GM12878 (cell line): ENCODE measurements at regions not wholly inside any gene's neighbourhood (a gene's known extent, or its start where the extent isn't known, plus 50 kb on each side); places are given as distances from the start of the nearest gene placed in this dataset.
"Not testable (repeated sequence)": the region's sequence is repeated elsewhere in the genome, so short reads cannot be mapped to it uniquely, and the experiment has no call there.

ENCODE experiments used
- CEBPB ChIP-seq, 2 experiments: fragments of 150-350 bp in 1 of 2; IDR thresholded peaks; 2 replicates each; pipeline ENCODE4 v1.6.1; 2012 to 2014; ENCODE audit warnings: low read depth in 2 of 2, low read length in 2 of 2, borderline replicate concordance in 1 of 2, inconsistent platforms in 1 of 2
- CREB1 ChIP-seq: IDR thresholded peaks from 2 replicates; pipeline ENCODE4 v1.6.1; 2012; ENCODE audit warnings: low read depth, mild to moderate bottlenecking, inconsistent platforms
- EGR1 ChIP-seq, 2 experiments: IDR thresholded peaks; 1 replicate in 1 of 2; 2 replicates in 1 of 2; pipeline ENCODE4 v1.6.1; 2011 to 2012; ENCODE audit warnings: low read depth in 2 of 2, low read length in 2 of 2, borderline replicate concordance in 1 of 2, mild to moderate bottlenecking in 1 of 2, moderate library complexity in 1 of 2
- IKZF1 ChIP-seq: fragments of 450-650 bp; conservative IDR thresholded peaks from 2 replicates; pipeline ENCODE4 v1.6.1; 2017; ENCODE audit warnings: antibody characterized with exemption, mild to moderate bottlenecking
- JUND ChIP-seq: IDR thresholded peaks from 2 replicates; pipeline ENCODE4 v1.6.1; 2012; ENCODE audit warnings: low read depth, mild to moderate bottlenecking, low read length, improper control_type of control experiment, moderate library complexity
- POU2F2 ChIP-seq: IDR thresholded peaks from 3 replicates; pipeline ENCODE4 v1.6.1; 2011; ENCODE audit warnings: low read depth, mild to moderate bottlenecking, low read length, borderline replicate concordance
- RAD21 ChIP-seq: IDR thresholded peaks from 2 replicates; pipeline ENCODE4 v1.6.1; 2011; ENCODE audit warnings: mild to moderate bottlenecking, low read depth, low read length, moderate library complexity; ENCODE audit not compliant: insufficient read depth
- STAT1 ChIP-seq: fragments of 450-650 bp; conservative IDR thresholded peaks from 2 replicates; pipeline ENCODE4 v1.6.1; 2014; ENCODE audit warnings: antibody characterized with exemption, mild to moderate bottlenecking
- TARDBP ChIP-seq: IDR thresholded peaks from 2 replicates; pipeline ENCODE4 v1.6.1; 2016; ENCODE audit warnings: borderline replicate concordance
- TF ChIP-seq, protein P1 (sequence below): fragments of 450-650 bp; IDR thresholded peaks from 2 replicates; pipeline ENCODE4 v1.6.1; 2017; ENCODE audit warnings: mild to moderate bottlenecking
- TF ChIP-seq, protein P2 (sequence below), 3 experiments: IDR thresholded peaks in 2 of 3; conservative IDR thresholded peaks in 1 of 3; 2 replicates each; pipeline ENCODE4 v1.5.1; 2011; ENCODE audit warnings: low read depth in 3 of 3, low read length in 3 of 3, mild to moderate bottlenecking in 3 of 3, control low read depth in 2 of 3, moderate library complexity in 2 of 3, inconsistent platforms in 1 of 3, mixed read lengths in 1 of 3; ENCODE audit not compliant: control insufficient read depth in 2 of 3, insufficient read depth in 1 of 3; ENCODE audit errors: extremely low read depth in 1 of 3
- TF ChIP-seq, protein P3 (sequence below): IDR thresholded peaks from 2 replicates; pipeline ENCODE4 v1.6.1; 2012; ENCODE audit warnings: low read length, inconsistent platforms

DNA sequence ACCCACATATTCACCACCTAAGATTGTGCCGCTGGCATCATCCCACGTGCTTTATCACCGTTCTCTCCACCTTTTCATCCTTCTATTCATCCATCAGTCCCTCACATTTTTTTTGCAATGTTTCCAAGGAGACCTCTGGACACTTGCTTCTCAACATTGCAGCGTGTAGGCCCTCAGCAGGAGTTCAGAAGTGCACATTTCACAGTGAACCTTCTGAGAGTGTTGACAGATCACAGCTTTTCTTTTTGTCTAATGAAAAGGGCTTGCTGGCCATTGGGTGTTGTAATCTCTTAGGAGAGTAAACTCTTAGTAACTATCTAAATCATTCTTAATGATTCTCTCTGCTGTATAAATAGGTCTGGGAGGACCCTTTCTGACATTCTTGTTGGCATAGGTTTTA, 71.0 kb downstream of the GOLGA6L25 start:
- TF ChIP-seq, protein P1, sequence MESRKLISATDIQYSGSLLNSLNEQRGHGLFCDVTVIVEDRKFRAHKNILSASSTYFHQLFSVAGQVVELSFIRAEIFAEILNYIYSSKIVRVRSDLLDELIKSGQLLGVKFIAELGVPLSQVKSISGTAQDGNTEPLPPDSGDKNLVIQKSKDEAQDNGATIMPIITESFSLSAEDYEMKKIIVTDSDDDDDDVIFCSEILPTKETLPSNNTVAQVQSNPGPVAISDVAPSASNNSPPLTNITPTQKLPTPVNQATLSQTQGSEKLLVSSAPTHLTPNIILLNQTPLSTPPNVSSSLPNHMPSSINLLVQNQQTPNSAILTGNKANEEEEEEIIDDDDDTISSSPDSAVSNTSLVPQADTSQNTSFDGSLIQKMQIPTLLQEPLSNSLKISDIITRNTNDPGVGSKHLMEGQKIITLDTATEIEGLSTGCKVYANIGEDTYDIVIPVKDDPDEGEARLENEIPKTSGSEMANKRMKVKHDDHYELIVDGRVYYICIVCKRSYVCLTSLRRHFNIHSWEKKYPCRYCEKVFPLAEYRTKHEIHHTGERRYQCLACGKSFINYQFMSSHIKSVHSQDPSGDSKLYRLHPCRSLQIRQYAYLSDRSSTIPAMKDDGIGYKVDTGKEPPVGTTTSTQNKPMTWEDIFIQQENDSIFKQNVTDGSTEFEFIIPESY = not testable (repeated sequence)
- TF ChIP-seq TARDBP; POU2F2; CREB1; JUND; STAT1; EGR1 (IDR thresholded peaks at IDR 0.05; ENCODE audit: borderline replicate concordance in 1 of 2, low read depth in 2 of 2, low read length in 2 of 2); CEBPB (IDR thresholded peaks at IDR 0.05; ENCODE audit: borderline replicate concordance in 1 of 2, low read depth in 2 of 2, low read length in 2 of 2); RAD21; IKZF1: not testable (repeated sequence)
- TF ChIP-seq, protein P2, sequence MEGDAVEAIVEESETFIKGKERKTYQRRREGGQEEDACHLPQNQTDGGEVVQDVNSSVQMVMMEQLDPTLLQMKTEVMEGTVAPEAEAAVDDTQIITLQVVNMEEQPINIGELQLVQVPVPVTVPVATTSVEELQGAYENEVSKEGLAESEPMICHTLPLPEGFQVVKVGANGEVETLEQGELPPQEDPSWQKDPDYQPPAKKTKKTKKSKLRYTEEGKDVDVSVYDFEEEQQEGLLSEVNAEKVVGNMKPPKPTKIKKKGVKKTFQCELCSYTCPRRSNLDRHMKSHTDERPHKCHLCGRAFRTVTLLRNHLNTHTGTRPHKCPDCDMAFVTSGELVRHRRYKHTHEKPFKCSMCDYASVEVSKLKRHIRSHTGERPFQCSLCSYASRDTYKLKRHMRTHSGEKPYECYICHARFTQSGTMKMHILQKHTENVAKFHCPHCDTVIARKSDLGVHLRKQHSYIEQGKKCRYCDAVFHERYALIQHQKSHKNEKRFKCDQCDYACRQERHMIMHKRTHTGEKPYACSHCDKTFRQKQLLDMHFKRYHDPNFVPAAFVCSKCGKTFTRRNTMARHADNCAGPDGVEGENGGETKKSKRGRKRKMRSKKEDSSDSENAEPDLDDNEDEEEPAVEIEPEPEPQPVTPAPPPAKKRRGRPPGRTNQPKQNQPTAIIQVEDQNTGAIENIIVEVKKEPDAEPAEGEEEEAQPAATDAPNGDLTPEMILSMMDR (IDR thresholded peaks at IDR 0.05 in 2 of 3, conservative IDR thresholded peaks at IDR 0.05 in 1 of 3; ENCODE audit: control insufficient read depth in 2 of 3, extremely low read depth in 1 of 3, insufficient read depth in 1 of 3, low read depth in 3 of 3, low read length in 3 of 3) = not testable (repeated sequence)
- TF ChIP-seq, protein P3, sequence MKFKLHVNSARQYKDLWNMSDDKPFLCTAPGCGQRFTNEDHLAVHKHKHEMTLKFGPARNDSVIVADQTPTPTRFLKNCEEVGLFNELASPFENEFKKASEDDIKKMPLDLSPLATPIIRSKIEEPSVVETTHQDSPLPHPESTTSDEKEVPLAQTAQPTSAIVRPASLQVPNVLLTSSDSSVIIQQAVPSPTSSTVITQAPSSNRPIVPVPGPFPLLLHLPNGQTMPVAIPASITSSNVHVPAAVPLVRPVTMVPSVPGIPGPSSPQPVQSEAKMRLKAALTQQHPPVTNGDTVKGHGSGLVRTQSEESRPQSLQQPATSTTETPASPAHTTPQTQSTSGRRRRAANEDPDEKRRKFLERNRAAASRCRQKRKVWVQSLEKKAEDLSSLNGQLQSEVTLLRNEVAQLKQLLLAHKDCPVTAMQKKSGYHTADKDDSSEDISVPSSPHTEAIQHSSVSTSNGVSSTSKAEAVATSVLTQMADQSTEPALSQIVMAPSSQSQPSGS = not testable (repeated sequence)
